ENCODE measurements at regions not wholly inside any gene's neighbourhood (a gene's known extent, or its start where the extent isn't known, plus 50 kb on each side); places are given as distances from the start of the nearest gene placed in this dataset.

DNA sequence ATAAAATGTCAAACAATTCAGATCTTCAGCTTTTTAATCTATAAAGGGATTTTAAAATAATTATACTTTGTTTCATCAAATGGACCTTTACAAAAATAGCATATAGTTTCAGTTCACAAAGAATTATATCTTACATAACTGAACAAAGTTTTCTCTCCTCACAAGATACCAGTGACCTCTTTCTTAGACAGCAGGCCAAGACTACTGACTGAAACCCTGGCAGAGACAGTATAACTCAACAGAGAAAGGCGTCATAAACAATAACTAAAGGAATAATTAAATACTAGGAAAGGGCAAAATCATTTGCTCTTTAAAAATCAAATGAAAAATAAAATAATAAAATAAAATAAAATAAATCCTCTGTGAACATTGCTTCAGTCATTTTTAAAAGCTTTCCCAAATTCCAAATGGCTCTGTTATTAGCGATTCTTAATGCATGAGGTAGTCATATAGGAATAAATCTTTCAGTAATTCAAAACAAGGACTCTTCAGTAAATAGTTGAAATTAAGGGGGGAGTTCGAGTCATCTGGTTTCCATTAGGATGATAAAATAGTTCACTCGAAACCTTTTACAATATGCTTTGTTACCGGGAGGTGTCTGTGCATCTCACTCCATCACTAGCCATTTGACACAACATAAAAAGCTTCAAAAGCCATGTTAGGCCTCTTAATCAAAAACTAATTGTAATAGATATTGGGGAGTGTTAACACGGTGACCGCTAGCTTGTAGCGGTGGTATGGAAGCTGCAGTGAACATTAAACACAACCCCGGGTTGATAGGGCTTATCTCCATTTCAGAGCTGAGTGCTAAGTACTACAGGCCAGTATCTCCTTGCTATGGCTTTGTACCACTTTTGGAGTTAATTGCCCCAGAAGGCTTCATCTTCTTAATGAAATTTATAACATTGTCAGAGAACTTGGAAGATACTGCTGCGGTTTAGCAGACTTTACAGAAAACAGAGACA, 142.9 kb upstream of the NR2F2 start:
- intact Hi-C loops (cut with DNase I), result no loop called here
- no peak overlapping the region for H3K27ac ChIP-seq
- peaks cover 20% of the 10 kb centered on the region for H3K4me1 ChIP-seq
- no peak for DNase-seq
- 77 to 81% methylated on average over 10 of the region's 10 CpGs for WGBS, 2 donors
- TF ChIP-seq, protein P1, sequence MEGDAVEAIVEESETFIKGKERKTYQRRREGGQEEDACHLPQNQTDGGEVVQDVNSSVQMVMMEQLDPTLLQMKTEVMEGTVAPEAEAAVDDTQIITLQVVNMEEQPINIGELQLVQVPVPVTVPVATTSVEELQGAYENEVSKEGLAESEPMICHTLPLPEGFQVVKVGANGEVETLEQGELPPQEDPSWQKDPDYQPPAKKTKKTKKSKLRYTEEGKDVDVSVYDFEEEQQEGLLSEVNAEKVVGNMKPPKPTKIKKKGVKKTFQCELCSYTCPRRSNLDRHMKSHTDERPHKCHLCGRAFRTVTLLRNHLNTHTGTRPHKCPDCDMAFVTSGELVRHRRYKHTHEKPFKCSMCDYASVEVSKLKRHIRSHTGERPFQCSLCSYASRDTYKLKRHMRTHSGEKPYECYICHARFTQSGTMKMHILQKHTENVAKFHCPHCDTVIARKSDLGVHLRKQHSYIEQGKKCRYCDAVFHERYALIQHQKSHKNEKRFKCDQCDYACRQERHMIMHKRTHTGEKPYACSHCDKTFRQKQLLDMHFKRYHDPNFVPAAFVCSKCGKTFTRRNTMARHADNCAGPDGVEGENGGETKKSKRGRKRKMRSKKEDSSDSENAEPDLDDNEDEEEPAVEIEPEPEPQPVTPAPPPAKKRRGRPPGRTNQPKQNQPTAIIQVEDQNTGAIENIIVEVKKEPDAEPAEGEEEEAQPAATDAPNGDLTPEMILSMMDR (IDR thresholded peaks at IDR 0.05), result no peak
- no peak for TF ChIP-seq POLR2A (IDR thresholded peaks at IDR 0.05)
- H3K4me3 ChIP-seq, result no peak overlapping the region
- no peak for ATAC-seq
- no peaks in the 10 kb centered on the region for H3K36me3 ChIP-seq (replicated peaks in 1 of 2; ENCODE audit: insufficient read depth in 1 of 2, low read depth in 2 of 2)
- H3K27me3 ChIP-seq, result no peaks in the 10 kb centered on the region
- H3K9me3 ChIP-seq, result no peaks in the 10 kb centered on the region

DNA sequence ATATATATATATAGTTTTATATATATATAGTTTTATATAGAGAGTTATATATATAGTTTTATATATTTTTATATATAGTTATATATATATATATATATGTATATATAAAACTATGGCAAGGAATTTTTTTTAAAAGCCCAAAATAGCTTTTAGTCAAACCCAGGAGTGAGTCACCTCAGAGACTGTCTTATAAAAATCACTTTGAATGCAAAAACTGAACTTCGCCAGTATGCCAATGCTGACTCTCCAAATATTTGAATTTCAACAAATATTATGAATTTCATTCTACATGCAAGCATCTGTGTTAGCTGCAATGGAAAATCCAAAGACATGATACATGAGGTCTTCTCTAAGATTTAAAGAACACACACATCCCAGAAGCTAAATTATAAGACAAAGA, 132.8 kb upstream of the NR2F2 start:
- Histone ChIP-seq H3K9me3 (no peaks in the 10 kb centered on the region), H3K27ac (no peak overlapping the region), H3K4me1 (no peaks in the 10 kb centered on the region), H3K36me3 (replicated peaks in 1 of 2; ENCODE audit: insufficient read depth in 1 of 2, low read depth in 2 of 2) (no peaks in the 10 kb centered on the region), H3K27me3 (no peaks in the 10 kb centered on the region), H3K4me3 (no peak overlapping the region)
- ATAC-seq (no peak), DNase-seq (no peak)
- WGBS, 2 donors, result 95 to 97% methylated on average over 1 of the region's 1 CpG
- no peak for TF ChIP-seq POLR2A (IDR thresholded peaks at IDR 0.05)
- TF ChIP-seq, protein P1 (IDR thresholded peaks at IDR 0.05), result no peak
- intact Hi-C loops (cut with DNase I), result no loop called here

DNA sequence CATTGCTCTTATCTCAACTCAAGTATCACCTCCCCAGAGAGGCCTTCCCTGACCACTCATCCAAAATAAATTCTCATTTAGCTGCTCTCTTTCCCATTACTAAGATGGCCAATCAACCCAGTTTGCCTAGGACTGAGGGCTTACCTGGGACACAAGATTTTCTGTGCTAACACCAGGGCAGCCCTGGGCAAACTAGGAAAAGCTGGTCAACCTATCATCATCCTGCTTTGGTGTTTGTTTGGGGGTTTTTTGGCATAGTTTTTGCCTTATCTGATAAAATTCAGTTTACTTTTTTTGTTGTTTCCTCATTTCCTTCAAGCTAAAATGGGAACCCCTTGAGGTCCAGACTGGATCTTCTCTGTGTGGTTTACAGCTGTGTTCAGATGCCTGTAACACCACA, 131.4 kb upstream of the NR2F2 start:
- intact Hi-C loops (cut with DNase I), result no loop called here
- H3K27me3 ChIP-seq, result no peaks in the 10 kb centered on the region
- no peaks in the 10 kb centered on the region for H3K36me3 ChIP-seq (replicated peaks in 1 of 2; ENCODE audit: insufficient read depth in 1 of 2, low read depth in 2 of 2)
- H3K4me1 ChIP-seq, result no peaks in the 10 kb centered on the region
- no peak for ATAC-seq
- TF ChIP-seq, protein P1 (IDR thresholded peaks at IDR 0.05), result no peak
- no peak for TF ChIP-seq POLR2A (IDR thresholded peaks at IDR 0.05)
- no peak for DNase-seq
- no peaks in the 10 kb centered on the region for H3K9me3 ChIP-seq
- no peak overlapping the region for H3K27ac ChIP-seq
- no peak overlapping the region for H3K4me3 ChIP-seq

DNA sequence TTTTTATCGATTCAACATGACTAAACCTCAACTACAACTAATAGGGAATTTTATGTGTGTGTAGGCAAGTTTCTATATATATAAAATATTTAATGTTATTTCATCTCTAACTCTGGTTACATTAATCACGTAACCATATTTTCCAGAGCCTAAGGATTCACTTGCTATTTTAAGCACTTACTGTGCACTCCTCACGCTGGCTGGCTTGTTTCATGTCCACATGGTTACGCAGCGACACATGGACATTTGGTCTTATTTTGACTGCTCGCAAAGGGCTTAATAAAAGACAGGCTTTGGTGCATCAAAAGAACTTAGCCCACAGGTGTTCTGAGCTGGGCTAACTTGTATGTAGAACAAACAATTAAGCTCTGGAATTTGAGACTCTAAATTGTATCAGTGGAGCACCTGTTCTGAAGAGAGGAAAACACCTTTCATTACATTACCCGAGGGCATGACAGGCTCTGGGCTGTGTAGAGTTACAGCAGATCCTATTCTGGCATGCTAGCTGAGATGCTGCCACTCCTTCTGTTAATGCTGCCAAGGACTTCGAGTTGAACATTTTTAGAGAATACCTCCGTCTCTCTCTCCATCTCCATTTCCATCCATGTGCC, 130.0 kb upstream of the NR2F2 start:
- Histone ChIP-seq H3K4me3 (no peak overlapping the region), H3K27me3 (no peaks in the 10 kb centered on the region), H3K27ac (no peak overlapping the region), H3K9me3 (no peaks in the 10 kb centered on the region), H3K4me1 (no peaks in the 10 kb centered on the region), H3K36me3 (replicated peaks in 1 of 2; ENCODE audit: insufficient read depth in 1 of 2, low read depth in 2 of 2) (no peaks in the 10 kb centered on the region)
- ATAC-seq (no peak), DNase-seq (no peak)
- intact Hi-C loops (cut with DNase I), result no loop called here
- no peak for TF ChIP-seq POLR2A (IDR thresholded peaks at IDR 0.05)
- TF ChIP-seq, protein P1 (IDR thresholded peaks at IDR 0.05), result no peak
- WGBS, 2 donors, result 75 to 76% methylated on average over 9 of the region's 9 CpGs

Measured in body of pancreas (tissue), 4 donors.